ENCODE measurements at regions not wholly inside any gene's neighbourhood (a gene's known extent, or its start where the extent isn't known, plus 50 kb on each side); places are given as distances from the start of the nearest gene placed in this dataset.

- peaks cover 6% of the 10 kb centered on the region for H3K36me3 Mint-ChIP-seq (ENCODE audit: low read depth)
- H3K9me3 Mint-ChIP-seq = peaks cover 14% of the 10 kb centered on the region
- H3K4me1 Mint-ChIP-seq = no peaks in the 10 kb centered on the region
- no peak overlapping the region for H3K4me3 Mint-ChIP-seq
- H3K27me3 Mint-ChIP-seq (ENCODE audit: low read depth) = no peaks in the 10 kb centered on the region
- TF ChIP-seq CTCF (conservative IDR thresholded peaks at IDR 0.05) = no peak
- no peak for DNase-seq (ENCODE audit: low read depth, low spot score)
- no peak overlapping the region for H3K27ac Mint-ChIP-seq (ENCODE audit: unreplicated experiment)
Measured at GRCh38 chr3:30161375-30161774, 445.0 kb upstream of the TGFBR2 start.

- no peaks in the 10 kb centered on the region for H3K27me3 Mint-ChIP-seq (ENCODE audit: low read depth)
- no peak overlapping the region for H3K4me3 Mint-ChIP-seq
- peaks cover 7% of the 10 kb centered on the region for H3K4me1 Mint-ChIP-seq
- H3K9me3 Mint-ChIP-seq = peaks cover 12% of the 10 kb centered on the region
- no peak overlapping the region for H3K27ac Mint-ChIP-seq (ENCODE audit: unreplicated experiment)
- DNase-seq (ENCODE audit: low read depth, low spot score) = no peak
- no peak for TF ChIP-seq CTCF (conservative IDR thresholded peaks at IDR 0.05)
- H3K36me3 Mint-ChIP-seq (ENCODE audit: low read depth) = peaks cover 6% of the 10 kb centered on the region
Measured at GRCh38 chr3:30162579-30162978, 443.8 kb upstream of the TGFBR2 start.

- Mint-ChIP-seq H3K4me1 (peaks cover 13% of the 10 kb centered on the region), H3K9me3 (peaks cover 8% of the 10 kb centered on the region), H3K4me3 (no peak overlapping the region), H3K27ac (ENCODE audit: unreplicated experiment) (no peak overlapping the region), H3K36me3 (ENCODE audit: low read depth) (peaks cover 2% of the 10 kb centered on the region), H3K27me3 (ENCODE audit: low read depth) (no peaks in the 10 kb centered on the region)
- no peak for DNase-seq (ENCODE audit: low read depth, low spot score)
- TF ChIP-seq CTCF (conservative IDR thresholded peaks at IDR 0.05) = no peak
Measured at GRCh38 chr3:30166535-30166934, 439.9 kb upstream of the TGFBR2 start.

GRCh38 chr3:30167541-30168011, 438.8 kb upstream of the TGFBR2 start:
- no peak overlapping the region for H3K4me3 Mint-ChIP-seq
- TF ChIP-seq CTCF (conservative IDR thresholded peaks at IDR 0.05) = no peak
- no peaks in the 10 kb centered on the region for H3K27me3 Mint-ChIP-seq (ENCODE audit: low read depth)
- peaks cover 13% of the 10 kb centered on the region for H3K4me1 Mint-ChIP-seq
- H3K36me3 Mint-ChIP-seq (ENCODE audit: low read depth) = peaks cover 2% of the 10 kb centered on the region
- peaks cover 8% of the 10 kb centered on the region for H3K9me3 Mint-ChIP-seq
- no peak for DNase-seq (ENCODE audit: low read depth, low spot score)
- H3K27ac Mint-ChIP-seq (ENCODE audit: unreplicated experiment) = peak overlapping the region; percentile 37

GRCh38 chr3:30169487-30169886, 436.9 kb upstream of the TGFBR2 start:
- H3K4me1 Mint-ChIP-seq = peaks cover 13% of the 10 kb centered on the region
- H3K27me3 Mint-ChIP-seq (ENCODE audit: low read depth) = no peaks in the 10 kb centered on the region
- no peak for DNase-seq (ENCODE audit: low read depth, low spot score)
- H3K27ac Mint-ChIP-seq (ENCODE audit: unreplicated experiment) = no peak overlapping the region
- H3K9me3 Mint-ChIP-seq = peaks cover 8% of the 10 kb centered on the region
- no peak for TF ChIP-seq CTCF (conservative IDR thresholded peaks at IDR 0.05)
- no peaks in the 10 kb centered on the region for H3K36me3 Mint-ChIP-seq (ENCODE audit: low read depth)
- no peak overlapping the region for H3K4me3 Mint-ChIP-seq
